GM18858 (cell line): ENCODE measurements at regions not wholly inside any gene's neighbourhood (a gene's known extent, or its start where the extent isn't known, plus 50 kb on each side); places are given as distances from the start of the nearest gene placed in this dataset.

Experiments used
- ATAC-seq: cut with Tn5 transposase; IDR thresholded peaks from one replicate; pipeline ENCODE4 v1.9.1; 2021; ENCODE audit not compliant: unreplicated experiment

DNA sequence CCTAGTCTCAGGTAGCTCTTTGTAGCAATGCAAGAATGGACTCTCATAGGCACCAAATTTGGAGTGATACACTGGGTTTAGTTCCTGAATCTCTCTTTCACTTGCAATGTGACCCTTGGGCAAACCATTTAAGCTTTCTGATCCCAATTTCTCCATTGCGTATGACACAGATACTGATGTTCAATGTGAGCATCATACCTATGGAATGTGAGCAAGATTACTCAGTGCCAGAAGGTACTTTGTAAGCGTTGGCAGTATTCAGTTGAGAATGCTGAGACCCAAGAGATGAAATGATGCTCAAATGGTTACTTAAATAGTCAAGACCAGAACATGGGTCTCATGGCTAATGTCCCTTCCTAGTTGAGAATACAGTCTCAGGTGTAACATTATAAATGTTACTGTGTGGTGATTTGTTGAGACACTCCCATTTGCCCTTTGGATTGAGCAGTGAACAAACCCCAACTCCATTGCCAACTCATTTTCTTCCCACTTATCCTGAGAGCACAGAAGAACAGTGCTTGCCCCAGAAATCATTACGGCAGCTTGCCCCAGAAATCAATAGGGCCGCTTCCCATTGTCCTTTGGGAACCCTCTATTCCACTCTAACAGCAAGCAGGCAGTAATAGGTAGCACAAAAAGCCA lies 134.1 kb downstream of the SOX9 start:
- ATAC-seq = no peak

DNA sequence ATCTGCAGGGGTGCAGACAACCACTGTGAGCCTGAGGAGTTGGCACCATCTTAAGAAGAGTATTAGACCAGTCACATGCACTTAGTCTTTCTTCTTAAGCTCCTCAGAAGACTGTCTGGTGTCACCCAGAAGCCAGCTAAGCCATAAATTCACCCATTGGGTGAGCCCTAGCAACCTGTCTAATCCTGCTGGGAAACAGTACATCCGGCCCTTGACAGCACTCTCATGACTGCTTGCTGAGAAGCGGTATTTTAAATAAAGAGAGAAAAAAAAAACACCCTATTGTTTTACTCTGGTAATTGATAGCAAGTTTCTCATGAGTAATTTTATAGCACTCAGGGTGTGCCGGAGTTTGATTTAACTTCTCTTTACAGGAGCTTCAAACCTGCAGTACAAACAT lies 134.7 kb downstream of the SOX9 start:
- ATAC-seq = no peak

DNA sequence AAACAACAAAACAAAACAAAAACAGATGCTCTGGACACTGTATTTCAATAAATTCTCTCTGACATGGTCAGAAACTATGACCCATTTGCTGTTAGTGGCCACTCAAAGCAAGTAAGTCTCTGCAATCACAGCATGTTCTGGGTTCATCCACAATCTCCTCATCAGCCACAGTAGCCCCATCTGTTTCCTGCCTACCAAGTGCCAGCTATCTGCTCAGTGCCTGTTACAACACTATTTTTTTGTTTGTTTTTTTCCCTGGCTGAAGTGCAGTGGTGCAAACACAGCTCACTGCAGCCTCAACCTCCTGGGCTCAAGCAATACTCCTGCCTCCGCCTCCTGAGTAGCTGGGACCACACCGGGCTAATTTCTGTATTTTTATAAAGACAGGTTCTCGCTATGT lies 137.9 kb downstream of the SOX9 start:
- no peak for ATAC-seq

DNA sequence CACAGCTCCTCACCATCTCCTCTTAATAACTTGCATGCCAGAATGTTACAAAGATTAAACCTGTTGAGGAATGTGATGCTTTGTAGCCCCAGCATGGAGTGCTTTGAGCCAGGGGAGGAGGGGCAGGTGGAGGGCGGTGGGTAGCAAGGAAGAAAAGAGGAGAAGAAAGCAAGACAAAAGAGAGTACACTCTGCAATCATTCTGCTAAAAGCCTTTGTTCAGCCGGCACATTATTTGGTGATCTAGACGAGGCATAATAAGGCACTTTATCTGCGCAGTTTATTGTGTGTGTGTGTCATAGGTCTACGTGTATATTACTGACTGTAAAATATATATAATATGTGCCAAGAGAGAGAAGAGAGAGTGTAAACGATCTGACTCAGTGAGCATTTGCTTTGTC lies 139.1 kb downstream of the SOX9 start:
- ATAC-seq = no peak

DNA sequence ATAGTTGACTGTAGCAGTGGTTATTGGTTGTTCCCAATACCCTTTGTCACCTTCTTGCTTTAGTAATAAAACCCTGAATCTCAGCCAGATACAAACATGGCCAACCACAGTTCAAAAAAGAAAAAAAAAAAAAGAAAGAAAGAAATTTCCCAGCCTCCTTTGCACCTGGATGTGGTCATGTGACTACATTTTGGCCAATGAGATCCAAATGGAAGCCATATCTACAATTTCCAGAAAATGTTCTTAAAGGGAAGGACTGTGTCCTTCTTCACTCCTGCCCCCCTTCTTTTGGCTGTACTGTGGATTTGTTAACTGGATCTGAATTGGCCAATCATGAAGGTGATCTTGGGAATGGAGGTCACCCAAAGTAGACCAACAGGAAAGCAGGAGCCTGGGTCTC lies 141.9 kb downstream of the SOX9 start:
- ATAC-seq = no peak

DNA sequence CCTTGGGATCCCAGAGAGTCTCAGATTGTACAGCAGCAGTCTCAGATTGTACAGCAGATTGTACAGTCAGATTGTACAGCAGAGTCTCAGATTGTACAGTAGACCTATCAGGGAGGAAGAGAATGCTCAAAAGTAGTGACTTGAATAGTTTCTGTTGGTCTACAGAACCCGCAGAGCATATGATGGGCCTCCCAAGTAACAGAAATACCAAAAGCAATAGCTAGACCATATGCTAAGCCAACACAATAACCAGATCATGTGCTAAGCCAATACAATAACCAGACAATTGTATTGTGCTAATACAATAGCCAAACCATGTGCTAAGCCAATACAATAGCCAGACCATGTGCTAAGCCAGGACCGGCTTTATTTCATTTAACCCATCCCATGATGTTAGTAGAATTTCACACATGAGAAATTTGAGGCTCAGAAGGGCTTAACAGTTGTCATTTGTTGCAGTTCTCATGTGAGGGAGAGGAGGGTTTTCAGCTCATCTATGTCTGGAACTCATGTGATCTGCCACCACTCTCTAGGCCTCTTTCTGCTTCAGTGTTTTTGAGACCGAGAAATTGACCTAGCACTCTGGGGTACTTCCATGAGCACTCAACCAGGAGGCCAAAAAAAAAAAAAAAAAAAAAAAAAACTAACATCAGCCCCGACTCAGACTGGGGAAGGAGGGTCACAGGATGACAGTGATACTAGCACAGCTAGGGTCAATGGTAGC lies 144.0 kb downstream of the SOX9 start:
- no peak for ATAC-seq

DNA sequence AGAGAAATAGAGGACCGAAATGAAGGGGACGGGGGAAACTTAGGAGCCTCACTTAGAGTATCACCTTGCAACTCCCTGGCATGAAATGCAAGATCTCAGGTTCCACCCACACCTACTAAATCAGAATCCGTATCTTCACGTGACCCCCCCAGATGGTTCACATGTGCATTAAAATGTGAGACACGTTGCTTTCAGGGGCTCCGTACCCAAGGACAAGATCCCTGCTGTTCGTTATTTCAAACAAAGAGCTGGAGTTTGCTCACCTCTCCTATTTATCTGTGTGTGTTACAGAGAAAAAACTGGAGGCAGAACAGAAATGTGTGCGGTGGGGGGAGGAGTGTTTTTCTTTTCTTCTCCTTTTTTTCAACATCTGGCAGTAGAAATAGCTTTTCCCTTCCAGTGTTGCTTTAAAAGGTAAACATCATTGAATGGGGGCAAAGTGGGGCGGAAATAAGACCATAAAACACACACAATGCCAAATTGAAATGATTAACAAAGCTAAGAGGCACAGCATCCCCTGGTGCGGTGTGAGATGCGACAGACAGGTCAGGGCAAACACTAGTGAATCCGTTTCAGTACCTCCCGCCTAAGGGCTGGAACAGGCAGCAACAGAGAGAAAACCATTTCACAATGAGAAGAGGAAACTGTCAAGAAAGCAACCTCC lies 145.4 kb downstream of the SOX9 start:
- ATAC-seq = no peak

DNA sequence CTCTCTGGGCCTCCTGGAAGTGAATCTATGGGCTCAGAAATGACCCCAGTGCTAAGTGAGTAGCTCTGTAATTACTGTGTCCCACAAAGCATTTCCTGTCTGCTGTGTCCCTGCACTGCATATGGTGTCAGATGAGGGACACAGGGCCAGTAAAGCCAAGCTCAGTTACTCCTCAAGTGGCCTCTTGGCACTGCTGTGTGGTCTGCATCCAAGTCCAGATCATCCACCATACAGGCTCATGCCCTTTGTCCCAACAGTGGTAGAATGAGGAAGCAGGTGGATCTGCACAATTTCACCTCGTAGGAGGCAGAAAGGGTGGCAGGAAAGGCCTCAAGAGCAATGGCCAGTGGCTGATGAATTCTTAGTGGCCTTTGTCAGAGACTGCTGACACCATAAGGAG lies 146.8 kb downstream of the SOX9 start:
- ATAC-seq = no peak

DNA sequence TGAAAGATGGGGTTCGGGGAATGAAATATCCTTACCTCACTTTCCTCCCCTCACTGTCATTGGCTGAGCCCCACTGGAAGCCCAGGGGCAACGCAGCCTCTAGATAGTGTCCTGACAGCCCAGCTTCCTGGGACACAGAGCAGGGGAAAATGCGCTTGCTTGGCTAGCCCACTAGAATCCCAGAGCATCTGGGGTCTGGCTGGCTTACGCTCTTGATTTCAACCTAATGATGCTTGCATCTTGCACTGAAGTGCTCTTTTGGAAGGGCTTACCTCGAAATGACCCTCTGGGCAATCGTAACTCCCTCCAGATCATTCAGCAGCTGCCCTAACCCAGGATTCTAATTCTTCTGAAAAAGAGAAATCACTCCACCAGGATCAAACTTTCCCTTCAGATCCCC lies 147.6 kb downstream of the SOX9 start:
- ATAC-seq = no peak

DNA sequence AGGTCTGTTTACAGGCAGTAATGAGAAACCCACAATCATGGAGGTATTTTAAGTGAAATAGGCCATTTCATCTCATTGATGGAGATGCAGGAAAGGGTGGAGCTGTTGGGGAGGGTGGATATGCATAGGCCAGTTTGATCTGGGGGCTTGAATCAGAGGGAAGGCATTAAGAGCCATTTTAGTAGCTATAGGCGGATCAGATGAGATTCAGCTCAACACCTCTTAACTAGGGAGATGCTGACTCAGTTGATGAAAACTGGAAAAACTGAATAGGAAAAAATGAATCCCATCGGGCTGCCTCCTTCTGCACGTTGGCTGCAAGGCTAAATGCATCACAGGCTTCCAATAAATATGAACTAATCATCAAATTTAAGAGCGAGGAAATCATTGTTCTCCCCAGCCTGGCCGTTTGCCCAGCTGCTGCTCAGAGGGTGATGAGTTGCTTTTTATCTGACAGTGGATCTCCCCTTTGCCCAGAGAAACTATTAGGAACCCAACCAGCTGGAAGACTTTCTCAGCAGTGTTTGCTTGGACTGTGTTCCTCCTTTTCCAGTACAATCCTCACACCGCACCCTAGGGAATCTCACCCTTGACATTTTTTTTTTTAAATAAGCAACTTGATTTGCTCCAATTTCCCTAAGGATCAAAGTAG lies 149.6 kb downstream of the SOX9 start:
- ATAC-seq = no peak

DNA sequence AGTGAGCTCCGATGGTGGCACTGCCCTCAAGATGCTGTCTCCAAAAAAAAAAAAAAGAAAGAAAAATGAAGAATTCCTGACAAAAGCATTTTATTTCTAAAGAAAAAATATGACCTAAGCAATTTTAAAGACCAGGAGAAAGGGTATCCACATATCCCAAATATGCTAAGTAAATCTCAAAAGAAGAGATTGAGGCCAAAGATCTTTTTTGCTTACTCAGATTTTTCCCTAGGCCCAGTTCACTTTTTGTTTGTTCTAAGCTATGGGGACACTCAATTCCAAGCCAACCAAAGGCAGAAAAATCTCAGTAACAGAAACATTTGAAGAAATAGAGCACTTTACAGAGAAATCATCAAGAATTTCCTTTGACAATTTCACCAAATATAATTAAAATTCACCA lies 150.8 kb downstream of the SOX9 start:
- no peak for ATAC-seq

DNA sequence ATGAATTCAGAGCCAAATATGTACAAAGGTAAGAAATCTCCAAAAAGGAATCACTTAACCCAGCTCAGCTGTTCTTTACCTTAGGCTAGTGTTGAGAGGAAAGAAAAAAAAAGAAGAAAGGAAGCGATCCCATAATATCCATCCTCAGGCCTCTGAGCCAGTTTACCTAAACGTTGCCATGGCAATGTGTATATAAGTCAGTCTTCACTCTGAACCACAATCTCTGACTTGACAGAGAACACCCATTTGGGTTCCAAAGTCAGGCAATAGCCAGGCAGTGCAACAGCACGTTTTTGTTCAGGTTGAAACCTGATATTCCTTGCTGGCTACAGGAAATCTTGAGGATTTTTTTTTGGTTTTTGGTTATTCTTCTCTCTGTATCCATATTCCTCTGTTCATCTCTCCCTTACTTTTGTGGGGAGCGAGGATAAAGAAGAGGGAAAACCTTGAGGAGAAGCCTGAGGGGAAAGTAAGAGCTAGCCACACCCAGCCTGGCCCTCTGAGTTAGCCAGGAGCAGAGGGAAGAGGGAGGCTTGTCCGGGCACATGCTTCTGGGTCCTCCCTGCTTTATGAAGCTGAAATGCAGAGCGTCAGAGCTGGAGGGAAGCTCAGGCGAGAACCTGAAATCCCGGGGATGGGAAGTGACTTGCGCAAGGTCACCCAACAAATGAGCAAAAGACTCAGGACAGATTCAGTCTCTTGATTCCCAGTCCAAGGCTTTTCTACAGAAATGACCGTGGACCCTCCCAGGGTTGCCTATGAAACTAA lies 152.7 kb downstream of the SOX9 start:
- ATAC-seq = no peak

DNA sequence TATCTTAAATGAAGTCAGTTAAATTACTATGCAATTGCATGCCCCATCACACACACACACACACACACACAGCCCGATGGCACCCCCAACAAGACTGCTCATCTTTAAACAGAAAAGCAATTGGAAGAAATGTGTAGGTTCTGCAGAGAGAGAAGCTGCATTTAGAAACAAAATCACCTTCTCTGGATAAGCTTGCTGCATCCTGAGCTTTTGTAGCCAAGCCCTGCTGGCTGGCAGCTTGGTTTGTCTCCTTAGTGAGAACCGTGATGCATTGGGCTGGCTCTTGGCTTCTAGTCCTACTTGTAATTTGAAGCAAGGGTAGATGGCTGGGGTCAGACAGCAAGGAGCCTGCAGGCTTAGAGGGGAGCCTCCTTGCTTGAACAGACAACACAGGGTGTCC lies 153.8 kb downstream of the SOX9 start:
- ATAC-seq = no peak

DNA sequence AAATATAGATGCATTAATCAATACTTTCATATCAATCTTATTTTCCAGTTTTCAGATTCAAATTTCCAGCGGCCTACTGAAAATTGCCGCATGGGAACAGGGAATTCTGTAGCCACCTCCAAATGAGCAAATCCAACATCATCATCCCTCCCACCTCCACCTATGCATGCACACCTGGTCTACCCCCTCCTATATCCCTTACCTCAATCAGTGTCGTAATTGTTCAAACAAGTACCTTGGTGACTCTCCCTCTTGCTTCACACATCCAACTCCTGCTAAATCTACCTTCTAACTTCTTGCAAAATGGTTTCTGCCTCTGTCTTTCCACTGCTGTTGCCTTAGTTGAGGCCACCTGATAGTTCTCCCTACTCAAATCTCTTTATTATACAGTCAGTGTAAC lies 160.1 kb downstream of the SOX9 start:
- ATAC-seq = no peak

DNA sequence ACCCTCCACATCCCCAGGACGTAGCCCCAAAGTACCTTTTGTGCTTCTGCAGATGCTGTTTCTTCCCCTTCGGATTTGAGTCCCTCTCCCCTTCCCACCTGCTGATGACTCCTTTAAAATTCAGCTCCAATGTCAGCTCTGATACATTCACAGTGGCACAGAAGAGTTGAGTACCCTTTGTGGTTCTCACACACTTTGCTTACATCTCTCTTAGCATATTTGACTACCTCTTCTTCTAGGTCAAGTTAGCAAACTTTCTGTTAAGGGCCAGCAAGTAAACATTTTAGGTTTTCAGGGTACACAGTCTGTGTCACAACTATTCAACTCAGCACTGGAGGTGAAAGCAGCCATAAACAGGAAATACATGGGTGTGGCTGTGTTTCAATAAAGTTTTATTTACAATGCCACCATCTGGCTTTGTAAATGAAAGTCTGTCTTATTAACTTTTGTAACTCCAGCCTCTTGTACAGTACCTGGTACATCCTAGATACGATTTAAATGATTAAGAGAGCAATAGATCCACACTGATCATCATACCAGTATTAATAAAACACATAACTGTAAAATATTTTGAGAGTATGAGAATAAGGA lies 161.7 kb downstream of the SOX9 start:
- no peak for ATAC-seq

DNA sequence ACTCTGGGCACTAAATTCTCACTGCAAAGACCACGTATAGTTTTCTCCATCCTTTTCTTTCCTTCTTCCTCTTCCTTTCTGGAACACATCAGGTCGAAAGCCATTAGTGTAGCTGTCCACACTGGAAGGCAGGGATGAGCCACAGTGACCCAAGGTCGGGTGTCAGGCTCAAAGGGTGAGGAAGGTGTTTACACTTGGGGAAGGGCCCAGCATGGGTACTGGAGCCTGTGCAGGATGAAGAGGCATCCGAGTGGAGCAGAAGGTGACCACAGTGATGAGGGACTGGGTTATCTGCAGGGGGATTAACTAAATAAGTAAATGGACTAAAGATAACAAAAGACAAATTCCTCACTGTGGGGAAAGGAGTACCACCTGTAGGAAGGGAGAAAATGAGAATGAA lies 164.0 kb downstream of the SOX9 start:
- no peak for ATAC-seq

DNA sequence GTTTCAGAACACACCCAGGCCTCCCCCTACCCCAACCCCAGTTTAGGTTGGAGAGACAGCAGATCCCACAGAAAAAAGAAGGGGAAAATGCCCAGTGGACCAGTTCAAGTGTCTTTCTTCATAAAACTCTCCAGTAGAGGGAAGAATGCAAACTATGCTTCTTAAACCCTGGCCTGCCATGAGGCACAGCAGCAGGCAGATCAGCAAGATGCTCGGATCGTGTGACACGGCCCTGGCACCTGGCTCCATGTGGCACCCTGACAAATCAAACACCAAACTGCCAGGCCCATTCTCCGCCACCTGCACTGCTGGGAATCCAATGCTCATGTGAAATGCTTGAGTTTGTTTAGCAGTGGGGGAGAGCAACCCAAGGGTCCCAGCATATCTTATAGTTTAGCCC lies 166.8 kb downstream of the SOX9 start:
- no peak for ATAC-seq

DNA sequence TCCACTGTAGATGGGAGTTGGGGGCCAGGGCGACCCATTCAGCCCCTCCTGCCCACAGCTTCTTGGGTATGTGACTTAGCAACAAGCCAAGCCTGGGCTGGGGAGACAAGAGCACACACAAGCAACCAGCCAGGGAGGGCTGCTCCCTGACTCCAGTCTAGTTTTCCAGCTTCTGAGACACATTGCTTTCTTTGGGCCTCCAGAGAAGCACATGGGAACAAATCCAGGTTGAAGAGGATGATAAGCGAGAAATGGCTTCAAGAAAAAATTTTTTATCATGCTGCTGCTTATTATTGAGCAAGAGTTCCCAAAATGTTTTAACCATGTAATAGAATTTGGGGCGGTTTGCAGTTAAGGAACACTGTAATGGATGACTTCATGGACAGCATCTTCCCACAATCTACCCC lies 173.7 kb downstream of the SOX9 start:
- no peak for ATAC-seq

DNA sequence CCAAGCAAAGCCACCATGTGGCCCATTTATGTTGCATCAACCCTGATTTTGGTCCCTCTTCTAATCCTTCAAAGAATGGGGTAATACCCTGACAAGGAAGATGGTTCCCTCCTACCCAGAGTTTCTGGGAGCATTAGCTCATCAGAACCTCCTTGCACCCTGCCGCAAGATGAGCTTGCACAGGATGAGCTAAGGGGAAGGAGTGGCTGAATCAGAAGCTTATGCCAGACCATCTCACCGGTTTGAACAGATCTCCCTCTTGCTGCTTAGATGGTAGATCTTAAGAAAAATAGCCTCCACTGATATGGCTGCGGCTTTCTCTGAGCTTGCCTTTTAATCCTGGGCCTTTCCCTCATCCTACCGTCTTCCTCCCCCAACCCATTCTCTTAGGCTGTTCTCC lies 175.1 kb downstream of the SOX9 start:
- ATAC-seq = no peak

DNA sequence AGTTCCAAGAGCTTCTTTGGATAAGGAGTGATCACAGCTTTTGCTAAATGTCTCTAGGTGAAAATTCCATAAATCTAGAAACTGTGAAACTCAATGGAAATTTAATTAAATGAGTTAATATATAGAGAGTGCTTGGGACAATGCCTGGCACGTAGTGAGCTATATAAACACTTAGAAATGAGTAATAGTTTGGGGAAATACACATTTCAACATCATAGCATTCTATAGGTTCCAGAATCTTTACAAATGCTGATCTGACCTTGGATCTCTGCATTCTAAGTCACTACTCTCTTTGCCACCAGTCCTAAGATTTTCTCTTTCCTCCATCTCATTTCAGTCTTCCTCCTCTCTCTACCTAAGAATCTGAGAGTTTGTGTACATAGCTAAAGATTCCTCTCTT lies 175.6 kb downstream of the SOX9 start:
- no peak for ATAC-seq
